22Rv1 (cell line): ENCODE measurements at regions not wholly inside any gene's neighbourhood (a gene's known extent, or its start where the extent isn't known, plus 50 kb on each side); places are given as distances from the start of the nearest gene placed in this dataset.

Experiments used
- CTCF ChIP-seq: fragments of 450-650 bp; IDR thresholded peaks from 2 replicates; pipeline ENCODE4 v1.5.1; 2017; ENCODE audit warnings: mild to moderate bottlenecking
- ZFX ChIP-seq: fragments of 450-650 bp; IDR thresholded peaks from 2 replicates; pipeline ENCODE4 v1.6.1; 2017; ENCODE audit warnings: antibody characterized with exemption, borderline replicate concordance

GRCh38 chr11:134604886-134605285, 192.8 kb upstream of the B3GAT1 start:
- TF ChIP-seq CTCF (no peak), ZFX (no peak)
